Stimulated activated CD8-positive, alpha-beta memory T cell treated with anti-CD3 and anti-CD28 coated beads, Interleukin-15, amount 100 ng/mL, for 1 hour (primary cell): ENCODE measurements at regions not wholly inside any gene's neighbourhood (a gene's known extent, or its start where the extent isn't known, plus 50 kb on each side); places are given as distances from the start of the nearest gene placed in this dataset.
"Not testable (repeated sequence)": the region's sequence is repeated elsewhere in the genome, so short reads cannot be mapped to it uniquely, and the experiment has no call there.

Experiments used
- DNase-seq: peaks from one replicate; pipeline ENCODE4 v3.0.0-alpha.2; 2020; ENCODE audit warnings: low read depth

DNA sequence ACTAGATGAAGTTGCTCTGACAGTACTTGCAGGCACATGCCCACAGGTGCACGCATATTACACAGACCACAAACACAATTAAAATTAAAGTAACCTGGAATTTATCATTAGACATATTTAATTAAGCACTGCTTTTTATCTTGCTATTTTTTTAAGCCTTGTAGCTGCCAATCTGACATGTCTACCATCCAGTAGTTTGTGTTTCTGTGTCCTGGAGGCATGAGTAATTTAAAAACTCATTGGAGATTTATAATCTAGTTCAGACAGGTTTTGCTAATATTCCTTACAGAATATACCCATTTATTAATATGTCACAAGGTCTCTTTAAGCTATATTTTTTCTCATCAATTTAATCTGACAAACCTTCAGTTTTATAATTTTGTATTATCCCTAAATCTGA is 445.0 kb upstream of the KLF6 start:
- no peak for DNase-seq

- DNase-seq: no peak
Observed at GRCh38 chr10:4229106-4229505, 444.1 kb upstream of the KLF6 start.

DNA sequence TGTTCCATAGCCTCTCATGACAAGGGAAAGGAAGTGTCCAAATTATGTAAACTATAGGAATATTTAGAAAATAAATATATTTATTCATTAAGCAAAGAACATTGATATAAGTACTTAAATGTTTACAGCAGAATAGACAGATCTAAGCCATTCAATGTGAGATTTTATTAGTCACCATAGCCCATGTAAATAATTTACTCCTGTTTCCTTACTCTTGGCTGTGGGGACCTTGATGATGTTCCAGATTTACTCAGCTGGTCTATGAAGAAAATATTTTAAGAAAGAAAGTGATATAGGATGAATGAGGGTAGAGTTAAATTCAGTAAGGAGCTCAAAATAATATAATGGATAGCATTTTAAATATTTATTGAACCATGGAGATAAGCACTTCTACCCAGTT is 442.6 kb upstream of the KLF6 start:
- no peak for DNase-seq

- no peak for DNase-seq
Observed at GRCh38 chr10:4226941-4227540, 442.0 kb upstream of the KLF6 start.

GRCh38 chr10:4224178-4224577 is 439.2 kb upstream of the KLF6 start:
- DNase-seq: no peak

DNA sequence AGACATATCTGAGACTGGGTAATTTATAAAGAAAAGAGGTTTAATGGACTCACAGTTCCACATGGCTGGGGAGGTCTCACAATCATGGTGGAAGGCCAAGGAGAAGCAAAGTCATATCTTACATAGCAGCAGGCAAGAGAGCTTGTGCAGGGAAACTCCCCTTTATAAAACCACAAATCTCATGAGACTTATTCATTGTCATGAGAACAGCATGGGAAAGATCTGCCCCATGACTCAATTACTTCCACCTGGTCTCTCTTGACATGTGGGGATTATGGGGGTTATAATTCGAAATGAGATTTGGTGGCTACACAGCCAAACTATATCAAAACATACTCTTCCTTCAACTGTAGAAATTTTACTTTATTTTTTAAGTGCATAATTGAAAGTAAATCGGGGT is 436.3 kb upstream of the KLF6 start:
- DNase-seq: not testable (repeated sequence)

DNA sequence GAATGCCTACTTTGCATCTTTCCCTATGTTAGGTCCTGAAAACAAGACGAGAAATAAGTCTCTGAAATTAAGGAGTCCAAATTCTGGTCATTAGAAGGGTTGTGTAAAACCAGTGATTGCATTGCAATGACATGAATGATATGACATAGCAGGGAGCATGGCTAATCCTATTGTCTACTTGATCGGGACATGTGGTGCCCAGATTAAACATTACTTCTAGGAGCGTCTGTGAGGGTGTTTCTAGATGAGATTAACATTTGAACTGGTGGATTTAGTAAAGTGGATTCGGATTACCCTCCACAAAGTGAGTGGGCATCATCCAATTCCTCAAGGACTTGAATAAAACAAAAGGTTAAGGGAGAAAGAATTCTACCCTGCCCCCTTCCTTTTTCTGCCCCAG is 434.9 kb upstream of the KLF6 start:
- no peak for DNase-seq

- no peak for DNase-seq
Observed at GRCh38 chr10:4217653-4218052, 432.6 kb upstream of the KLF6 start.

- no peak for DNase-seq
Observed at GRCh38 chr10:4217187-4217586, 432.2 kb upstream of the KLF6 start.

GRCh38 chr10:4216726-4217125 is 431.7 kb upstream of the KLF6 start:
- DNase-seq: no peak

GRCh38 chr10:4215963-4216575 is 431.1 kb upstream of the KLF6 start:
- DNase-seq: no peak

DNA sequence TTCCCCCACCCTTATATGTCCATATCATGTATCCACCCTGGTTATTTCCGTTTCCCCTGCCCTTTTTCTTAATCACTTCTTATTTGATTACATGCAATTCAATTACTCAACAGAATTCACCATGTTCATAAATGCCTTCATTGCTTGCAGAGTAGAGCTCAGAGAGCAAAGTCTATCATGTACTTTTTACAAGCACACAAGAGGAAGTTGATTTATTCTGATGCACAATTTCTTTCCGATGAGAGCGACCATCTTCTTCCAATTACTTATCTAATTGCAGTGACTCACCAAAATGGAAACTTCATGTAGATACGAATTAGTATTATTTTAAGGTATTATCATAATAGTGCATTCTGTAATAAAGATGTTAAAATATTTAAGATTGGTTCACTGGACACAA is 430.5 kb upstream of the KLF6 start:
- DNase-seq: no peak

- no peak for DNase-seq
Observed at GRCh38 chr10:4214908-4215307, 429.9 kb upstream of the KLF6 start.

- no peak for DNase-seq
Observed at GRCh38 chr10:4213441-4213840, 428.4 kb upstream of the KLF6 start.

GRCh38 chr10:4212111-4212630 is 427.2 kb upstream of the KLF6 start:
- DNase-seq: no peak

- DNase-seq: no peak
Observed at GRCh38 chr10:4208499-4208898, 423.5 kb upstream of the KLF6 start.

GRCh38 chr10:4205113-4205512 is 420.1 kb upstream of the KLF6 start:
- DNase-seq: no peak

DNA sequence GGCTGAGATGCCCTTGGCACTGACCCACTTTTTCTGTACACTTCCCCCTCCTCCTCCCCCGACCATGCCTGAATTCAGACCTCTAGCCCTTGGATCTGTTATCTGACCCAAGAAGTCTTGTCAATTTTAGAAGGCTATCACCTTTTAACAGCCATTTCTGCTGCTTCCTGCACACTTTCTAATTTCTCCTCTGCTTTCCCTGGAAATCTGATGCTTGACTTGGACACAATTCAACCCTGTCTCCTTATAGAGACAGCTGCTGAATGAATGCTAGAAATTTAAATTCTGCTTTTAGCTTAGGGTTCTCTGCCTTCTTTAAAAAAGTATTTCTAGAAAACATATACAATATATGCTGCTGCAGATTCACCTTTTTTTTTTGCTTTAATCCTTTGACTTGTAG is 417.9 kb upstream of the KLF6 start:
- no peak for DNase-seq

DNA sequence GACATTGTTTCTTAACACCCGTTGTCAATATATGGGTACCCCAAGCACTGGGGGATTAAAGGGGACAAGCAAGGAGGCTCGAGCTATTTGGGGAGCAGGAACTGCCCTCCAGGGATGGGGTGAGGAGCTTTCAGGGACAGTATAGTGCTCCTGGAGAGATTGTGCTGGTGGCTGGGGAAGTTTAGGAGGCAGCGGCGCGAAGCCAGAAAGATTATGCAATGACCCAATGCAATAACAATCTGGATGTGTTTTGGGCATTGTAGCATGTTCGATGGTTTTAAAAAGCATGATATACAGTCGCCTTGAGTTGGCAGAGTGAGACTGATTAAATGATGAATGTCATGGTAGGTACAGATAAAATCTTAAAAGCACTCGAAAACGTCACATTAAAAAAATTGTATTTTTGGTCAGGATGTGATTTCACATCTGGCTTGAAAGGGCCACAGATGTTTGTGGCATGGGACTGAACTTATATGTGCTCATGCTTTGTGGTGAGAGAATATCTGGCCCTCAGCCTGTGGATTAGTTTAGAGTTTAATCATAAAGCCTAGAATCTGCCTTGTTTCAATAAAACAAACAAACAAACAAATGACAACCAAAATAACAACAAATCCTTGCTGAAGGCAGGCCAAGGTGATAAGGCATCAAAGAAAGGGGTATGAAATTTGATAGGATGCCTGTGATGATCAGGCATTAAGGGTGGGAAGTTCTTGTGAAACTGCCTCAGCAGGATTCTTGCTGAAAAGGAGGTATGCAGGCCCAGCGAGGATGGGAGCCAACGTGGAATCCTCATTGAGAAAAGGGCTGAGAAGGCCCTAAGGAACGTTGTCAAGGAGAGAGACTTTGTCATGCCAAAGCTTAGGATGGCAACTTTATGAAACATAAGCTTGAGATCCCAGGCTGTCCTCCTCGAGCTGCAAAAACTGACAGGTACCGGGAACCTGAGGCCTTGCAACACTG is 417.1 kb upstream of the KLF6 start:
- no peak for DNase-seq

- DNase-seq: no peak
Observed at GRCh38 chr10:4199196-4199595, 414.2 kb upstream of the KLF6 start.

DNA sequence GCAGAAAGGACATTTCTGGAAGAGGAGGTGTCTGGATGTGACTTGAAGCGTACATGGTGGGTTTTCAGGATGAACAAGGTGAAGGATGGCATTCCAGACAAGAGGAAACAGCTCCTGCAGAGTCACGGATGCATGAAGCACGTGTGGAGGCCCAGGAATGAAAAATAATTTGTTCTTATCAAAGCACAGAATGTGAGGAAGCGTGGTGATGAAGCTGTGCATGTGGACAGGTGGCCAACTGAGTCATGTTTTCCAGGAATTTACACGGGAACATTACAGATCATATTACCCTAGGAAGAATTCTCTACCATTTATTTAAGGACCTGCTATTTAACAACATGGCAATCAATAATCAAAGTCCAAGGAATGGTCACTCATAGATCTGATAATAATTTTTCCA is 413.2 kb upstream of the KLF6 start:
- no peak for DNase-seq

- no peak for DNase-seq
Observed at GRCh38 chr10:4197676-4198075, 412.7 kb upstream of the KLF6 start.
